Amygdala (tissue), 56 donors: ENCODE measurements at regions not wholly inside any gene's neighbourhood (a gene's known extent, or its start where the extent isn't known, plus 50 kb on each side); places are given as distances from the start of the nearest gene placed in this dataset.
"Not testable (repeated sequence)": the region's sequence is repeated elsewhere in the genome, so short reads cannot be mapped to it uniquely, and the experiment has no call there.

ENCODE experiments used
- DNase-seq, 56 donors: peaks; one replicate each; lab custom pipeline; 2025; lab: John Stamatoyannopoulos, UW

DNA sequence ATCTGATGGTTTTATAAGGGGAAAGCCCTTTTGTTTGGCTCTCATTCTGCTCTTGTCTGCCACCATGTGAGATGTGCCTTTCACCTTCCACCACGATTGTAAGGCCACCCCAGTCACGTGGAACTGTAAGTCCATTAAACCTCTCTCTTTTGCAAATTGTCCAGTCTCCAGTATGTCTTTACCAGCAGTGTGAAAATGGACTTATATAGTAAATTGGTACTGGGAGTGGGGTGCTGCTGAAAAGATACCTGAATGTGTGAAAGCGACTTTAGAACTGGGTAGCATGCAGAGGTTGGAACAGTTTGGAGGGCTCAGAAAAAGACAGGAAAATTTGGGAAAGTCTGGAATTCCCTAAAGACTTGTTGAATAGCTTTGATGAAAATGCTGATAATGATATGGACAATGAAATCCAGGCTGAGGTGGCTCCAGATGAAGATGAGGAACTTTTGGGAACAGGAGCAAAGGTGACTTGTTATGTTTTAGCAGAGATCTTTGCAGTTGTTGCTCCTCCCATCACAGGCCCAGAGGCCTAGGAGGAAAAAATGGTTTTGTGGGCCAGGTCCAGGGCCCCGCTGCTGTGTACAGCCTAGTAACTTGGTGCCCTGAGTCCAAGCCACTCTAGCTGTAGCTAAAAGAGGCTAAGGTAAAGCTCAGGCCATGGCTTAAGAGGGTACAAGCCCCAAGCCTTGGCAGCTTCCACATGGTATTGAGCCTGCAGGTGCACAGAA, 275.7 kb upstream of the NPSR1 start:
- no peak for DNase-seq

- no peak for DNase-seq
Observed at GRCh38 chr7:34385384-34385783, 272.6 kb upstream of the NPSR1 start.

DNA sequence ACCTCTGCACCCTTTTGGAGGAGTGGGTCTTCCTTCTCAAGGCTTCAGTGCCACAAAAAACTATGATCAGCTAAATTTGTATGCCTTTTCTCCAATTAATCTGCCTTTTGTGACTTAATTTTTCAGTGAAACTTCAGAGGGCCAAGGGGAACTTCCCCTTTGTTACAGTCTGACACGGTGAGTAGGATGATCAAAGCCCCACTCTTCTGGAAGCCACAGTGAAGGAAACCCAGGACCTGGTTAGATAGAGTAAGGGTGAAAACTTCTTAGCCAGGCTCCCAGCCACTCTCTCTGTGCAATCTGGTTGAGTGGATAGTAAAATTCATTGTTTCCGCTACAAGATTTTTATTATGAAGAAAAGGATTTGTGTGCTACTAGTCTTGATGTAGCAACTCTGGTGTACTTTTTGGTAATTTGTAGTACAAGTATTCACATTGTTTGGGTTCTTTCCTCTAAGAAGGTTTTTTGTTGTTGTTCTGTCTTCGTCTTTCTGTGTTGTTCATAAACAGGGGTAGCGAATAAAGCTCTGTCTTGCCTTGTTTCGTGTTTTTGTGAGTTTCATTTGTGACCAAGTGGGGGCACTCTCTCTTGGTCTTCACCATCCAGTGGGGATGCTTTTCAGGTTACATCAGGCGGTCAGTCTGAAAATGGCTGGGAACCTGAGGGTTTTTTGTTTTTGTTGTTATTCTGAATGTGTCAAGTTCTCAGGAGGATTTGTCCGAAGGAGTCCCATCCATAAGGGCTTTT, 268.5 kb upstream of the NPSR1 start:
- no peak for DNase-seq

- DNase-seq = no peak
Observed at GRCh38 chr7:34390103-34390502, 267.9 kb upstream of the NPSR1 start.

- no peak for DNase-seq
Observed at GRCh38 chr7:34392972-34393371, 265.0 kb upstream of the NPSR1 start.

DNA sequence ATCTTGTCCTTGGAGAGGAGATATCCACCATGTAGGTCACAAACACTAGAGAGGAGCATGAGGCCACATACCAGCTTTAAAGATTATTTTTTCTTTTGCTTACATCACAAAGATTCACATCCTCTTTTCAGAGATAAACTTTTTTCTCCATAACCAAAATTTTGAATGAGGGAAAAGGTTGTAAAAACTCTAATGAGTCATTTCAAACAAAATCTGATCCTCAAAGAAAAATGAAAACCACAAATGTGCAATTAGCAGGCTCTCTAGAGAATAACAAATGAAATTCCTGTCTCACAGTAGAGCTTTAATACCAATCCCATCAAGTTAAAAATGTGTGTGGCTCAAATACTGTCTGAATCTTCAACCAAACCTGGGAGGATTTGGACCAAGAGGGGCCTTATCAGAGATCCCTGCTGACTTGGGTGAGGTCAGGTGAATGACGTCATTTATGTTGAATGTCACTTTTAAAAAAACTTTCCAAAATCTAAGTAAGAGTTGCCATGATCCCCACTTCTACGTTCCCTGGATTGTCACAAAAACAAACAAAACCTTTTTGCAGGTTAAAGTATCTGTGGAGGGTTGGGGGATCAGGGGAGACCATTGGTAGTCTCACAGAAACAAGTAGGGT, 261.5 kb upstream of the NPSR1 start:
- no peak for DNase-seq

GRCh38 chr7:34401776-34402175, 256.2 kb upstream of the NPSR1 start:
- peak in 1 of 56 donors; percentile 10 for DNase-seq

DNA sequence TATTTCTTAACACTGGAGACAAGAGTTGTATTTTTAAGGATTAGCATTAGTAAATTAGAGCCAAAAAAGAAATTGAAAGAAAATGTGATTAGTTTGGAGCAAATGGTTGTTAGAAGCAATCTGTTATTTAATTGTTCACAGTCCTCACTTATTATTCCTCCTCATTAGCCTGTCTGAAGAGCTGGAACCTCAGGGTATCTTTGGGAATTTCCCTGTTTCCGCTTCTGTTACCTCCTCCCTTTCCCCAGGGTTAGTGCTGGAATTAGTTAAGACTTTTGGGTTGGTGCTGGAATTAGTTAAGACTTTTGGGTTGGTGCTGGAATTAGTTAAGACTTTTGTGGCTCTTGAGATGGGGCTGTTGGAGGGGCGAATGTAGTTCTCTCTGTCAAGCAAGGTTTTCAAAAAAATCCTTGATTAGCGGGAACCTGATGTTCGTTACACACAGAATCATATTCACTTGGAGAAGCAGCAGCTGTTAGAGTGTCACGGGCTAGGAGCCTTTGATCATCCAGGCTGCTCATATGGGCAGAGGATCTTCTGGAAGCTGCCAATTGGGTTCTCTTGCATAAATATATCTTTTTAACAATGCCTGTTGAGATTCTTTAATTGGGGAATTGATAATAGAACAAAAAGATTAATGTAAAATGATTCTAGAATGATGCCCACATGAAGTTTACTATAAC, 251.0 kb upstream of the NPSR1 start:
- no peak for DNase-seq

GRCh38 chr7:34407586-34407985, 250.4 kb upstream of the NPSR1 start:
- DNase-seq = no peak

GRCh38 chr7:34417781-34418180, 240.2 kb upstream of the NPSR1 start:
- DNase-seq = no peak

GRCh38 chr7:34421526-34421925, 236.5 kb upstream of the NPSR1 start:
- DNase-seq = no peak

DNA sequence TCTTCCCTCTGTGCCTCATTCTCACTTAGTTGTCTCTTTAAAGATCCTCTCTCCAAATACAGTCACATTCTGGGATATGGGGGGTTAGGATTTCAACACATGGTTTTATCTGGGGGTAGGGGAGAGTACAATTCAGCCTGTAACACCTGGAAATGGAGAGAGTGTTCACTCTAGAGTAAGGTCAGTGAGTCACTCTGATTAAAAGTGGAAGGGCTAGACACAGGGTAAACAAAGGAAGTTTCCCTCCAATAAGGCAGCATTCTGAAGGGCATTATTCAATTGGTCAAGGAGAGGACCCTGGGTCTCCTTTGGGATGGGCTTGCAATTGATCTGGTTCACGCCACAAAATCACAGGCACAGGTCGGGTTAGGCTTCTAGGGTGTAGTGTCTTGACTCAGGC, 232.8 kb upstream of the NPSR1 start:
- no peak for DNase-seq

- no peak for DNase-seq
Observed at GRCh38 chr7:34425631-34426384, 232.2 kb upstream of the NPSR1 start.

GRCh38 chr7:34430456-34430855, 227.6 kb upstream of the NPSR1 start:
- DNase-seq = no peak

DNA sequence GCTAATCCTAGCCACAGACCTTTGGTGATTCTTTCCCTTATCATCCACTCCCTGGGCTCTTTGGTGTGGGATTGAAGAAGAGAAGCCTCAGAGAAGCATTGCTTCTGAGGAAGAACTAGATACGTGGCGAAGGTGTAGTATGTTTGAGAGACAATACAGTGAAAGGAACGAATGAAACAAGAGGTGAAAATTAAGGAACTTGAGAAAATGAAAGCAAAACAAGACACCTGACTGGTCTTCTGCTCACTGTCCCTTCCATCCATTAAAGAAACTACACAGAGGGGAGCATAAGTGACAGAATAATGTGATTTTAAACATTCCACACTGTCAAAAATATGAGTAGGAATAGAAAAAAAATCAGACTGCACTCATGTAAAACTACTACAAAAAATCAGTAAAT, 219.6 kb upstream of the NPSR1 start:
- no peak for DNase-seq

DNA sequence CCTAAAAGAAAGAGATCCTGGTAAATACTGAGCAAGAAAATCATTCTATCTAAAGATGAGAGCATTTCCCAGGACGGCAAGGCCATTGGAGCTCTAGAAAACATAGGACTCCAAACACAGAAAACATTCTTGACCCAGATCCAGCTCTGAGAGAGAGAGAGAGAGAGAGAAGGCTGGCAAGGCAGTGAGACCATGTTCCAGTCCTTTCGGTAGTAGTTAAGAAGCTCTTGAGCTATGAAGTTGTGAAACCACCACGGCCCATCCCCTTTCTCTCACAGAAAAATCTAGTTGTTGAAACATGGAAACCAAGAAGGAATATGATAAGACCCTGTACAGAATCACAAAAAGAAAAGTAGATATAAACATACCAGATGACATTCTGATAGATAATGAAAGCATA, 212.4 kb upstream of the NPSR1 start:
- DNase-seq = no peak

DNA sequence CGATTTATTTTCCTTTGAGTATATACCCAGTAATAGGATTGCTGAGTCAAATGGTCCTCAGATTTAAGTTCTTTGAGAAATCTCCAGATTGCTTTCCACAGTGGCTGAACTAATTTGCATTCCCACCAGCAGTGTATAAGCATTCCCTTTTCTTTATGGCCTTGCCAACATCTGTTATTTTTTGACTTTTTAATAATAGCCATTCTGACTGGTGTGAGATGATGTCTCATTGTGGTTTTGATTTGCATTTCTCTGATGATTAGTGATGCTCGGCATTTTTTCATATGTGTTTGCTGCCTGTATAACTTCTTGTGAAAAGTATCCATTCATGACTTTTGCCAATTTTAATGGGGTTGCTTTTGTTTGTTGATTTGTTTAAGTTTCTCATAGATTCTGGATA, 209.5 kb upstream of the NPSR1 start:
- DNase-seq = not testable (repeated sequence)

- DNase-seq = no peak
Observed at GRCh38 chr7:34449765-34450164, 208.3 kb upstream of the NPSR1 start.

- no peak for DNase-seq
Observed at GRCh38 chr7:34451183-34451582, 206.8 kb upstream of the NPSR1 start.

- no peak for DNase-seq
Observed at GRCh38 chr7:34451923-34452322, 206.1 kb upstream of the NPSR1 start.
